ENCODE measurements at regions not wholly inside any gene's neighbourhood (a gene's known extent, or its start where the extent isn't known, plus 50 kb on each side); places are given as distances from the start of the nearest gene placed in this dataset.

GRCh38 chr3:30473374-30474051, 132.9 kb upstream of the TGFBR2 start:
- H3K9me3 ChIP-seq (ENCODE audit: control insufficient read depth in 2 of 3, insufficient read depth in 1 of 3, low read length in 3 of 3) = no peaks in the 10 kb centered on the region
- DNase-seq (no peak), FAIRE-seq (no peak)
- TF ChIP-seq, protein P1, sequence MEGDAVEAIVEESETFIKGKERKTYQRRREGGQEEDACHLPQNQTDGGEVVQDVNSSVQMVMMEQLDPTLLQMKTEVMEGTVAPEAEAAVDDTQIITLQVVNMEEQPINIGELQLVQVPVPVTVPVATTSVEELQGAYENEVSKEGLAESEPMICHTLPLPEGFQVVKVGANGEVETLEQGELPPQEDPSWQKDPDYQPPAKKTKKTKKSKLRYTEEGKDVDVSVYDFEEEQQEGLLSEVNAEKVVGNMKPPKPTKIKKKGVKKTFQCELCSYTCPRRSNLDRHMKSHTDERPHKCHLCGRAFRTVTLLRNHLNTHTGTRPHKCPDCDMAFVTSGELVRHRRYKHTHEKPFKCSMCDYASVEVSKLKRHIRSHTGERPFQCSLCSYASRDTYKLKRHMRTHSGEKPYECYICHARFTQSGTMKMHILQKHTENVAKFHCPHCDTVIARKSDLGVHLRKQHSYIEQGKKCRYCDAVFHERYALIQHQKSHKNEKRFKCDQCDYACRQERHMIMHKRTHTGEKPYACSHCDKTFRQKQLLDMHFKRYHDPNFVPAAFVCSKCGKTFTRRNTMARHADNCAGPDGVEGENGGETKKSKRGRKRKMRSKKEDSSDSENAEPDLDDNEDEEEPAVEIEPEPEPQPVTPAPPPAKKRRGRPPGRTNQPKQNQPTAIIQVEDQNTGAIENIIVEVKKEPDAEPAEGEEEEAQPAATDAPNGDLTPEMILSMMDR (IDR thresholded peaks at IDR 0.05; ENCODE audit: borderline replicate concordance, extremely low read depth, insufficient read depth) = no peak
- H3K27me3 ChIP-seq (ENCODE audit: control insufficient read depth, insufficient read depth, low read length) = no peaks in the 10 kb centered on the region
- H3K9ac ChIP-seq (ENCODE audit: low read length in 3 of 3) = no peak overlapping the region
- no peak overlapping the region for H3K27ac ChIP-seq (ENCODE audit: low read depth in 2 of 2, low read length in 2 of 2)
- intact Hi-C loops (cut with DNase I) = no loop called here
- H3K4me3 ChIP-seq (ENCODE audit: low read length in 3 of 3) = no peak overlapping the region
- no peaks in the 10 kb centered on the region for H3K36me3 ChIP-seq (ENCODE audit: control insufficient read depth in 2 of 3, insufficient read depth in 3 of 3, low read length in 3 of 3)
- H3K4me1 ChIP-seq (ENCODE audit: control insufficient read depth in 2 of 3, insufficient read depth in 2 of 3, low read depth in 1 of 3, low read length in 3 of 3) = no peaks in the 10 kb centered on the region

DNA sequence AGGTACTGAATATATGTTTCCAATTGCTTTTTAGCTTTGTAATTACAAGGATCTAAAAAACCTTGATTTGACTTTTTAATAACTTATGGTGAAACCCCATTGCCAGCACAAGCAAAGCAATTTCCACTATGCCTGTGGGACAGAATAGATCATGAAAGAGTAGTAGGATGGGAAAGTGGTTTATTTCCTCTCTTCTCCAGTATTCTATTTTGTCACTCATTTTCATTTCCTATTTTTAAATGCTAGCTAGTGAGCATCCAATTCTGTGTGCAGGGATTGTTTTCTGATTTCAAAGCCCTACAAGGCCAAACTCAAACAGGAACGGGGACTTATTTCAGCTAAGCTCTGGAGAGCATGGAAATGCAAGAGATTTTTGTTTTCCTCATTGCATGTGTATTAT, 132.0 kb upstream of the TGFBR2 start:
- intact Hi-C loops (cut with DNase I) = no loop called here

GRCh38 chr3:30475038-30475808, 131.2 kb upstream of the TGFBR2 start:
- TF ChIP-seq, protein P1 (IDR thresholded peaks at IDR 0.05; ENCODE audit: borderline replicate concordance, extremely low read depth, insufficient read depth) = no peak
- FAIRE-seq (no peak), DNase-seq (no peak)
- Histone ChIP-seq H3K9ac (ENCODE audit: low read length in 3 of 3) (no peak overlapping the region), H3K9me3 (ENCODE audit: control insufficient read depth in 2 of 3, insufficient read depth in 1 of 3, low read length in 3 of 3) (no peaks in the 10 kb centered on the region), H3K36me3 (ENCODE audit: control insufficient read depth in 2 of 3, insufficient read depth in 3 of 3, low read length in 3 of 3) (no peaks in the 10 kb centered on the region), H3K27me3 (ENCODE audit: control insufficient read depth, insufficient read depth, low read length) (no peaks in the 10 kb centered on the region), H3K27ac (ENCODE audit: low read depth in 2 of 2, low read length in 2 of 2) (no peak overlapping the region), H3K4me1 (ENCODE audit: control insufficient read depth in 2 of 3, insufficient read depth in 2 of 3, low read depth in 1 of 3, low read length in 3 of 3) (peaks cover 0 to 2% (median under 1%) of the 10 kb centered on the region in 3 donors), H3K4me3 (ENCODE audit: low read length in 3 of 3) (no peak overlapping the region)
- intact Hi-C loops (cut with DNase I) = no loop called here

More for the DNA sequence above, 132.0 kb upstream of the TGFBR2 start:
- Histone ChIP-seq H3K27me3 (ENCODE audit: control insufficient read depth, insufficient read depth, low read length) (no peaks in the 10 kb centered on the region), H3K4me1 (ENCODE audit: control insufficient read depth in 2 of 3, insufficient read depth in 2 of 3, low read depth in 1 of 3, low read length in 3 of 3) (no peaks in the 10 kb centered on the region), H3K27ac (ENCODE audit: low read depth in 2 of 2, low read length in 2 of 2) (no peak overlapping the region), H3K4me3 (ENCODE audit: low read length in 3 of 3) (no peak overlapping the region), H3K36me3 (ENCODE audit: control insufficient read depth in 2 of 3, insufficient read depth in 3 of 3, low read length in 3 of 3) (no peaks in the 10 kb centered on the region), H3K9ac (ENCODE audit: low read length in 3 of 3) (no peak overlapping the region), H3K9me3 (ENCODE audit: control insufficient read depth in 2 of 3, insufficient read depth in 1 of 3, low read length in 3 of 3) (no peaks in the 10 kb centered on the region)
- no peak for DNase-seq
- TF ChIP-seq, protein P1 (IDR thresholded peaks at IDR 0.05; ENCODE audit: borderline replicate concordance, extremely low read depth, insufficient read depth) = no peak
- no peak for FAIRE-seq
